ENCODE measurements at regions not wholly inside any gene's neighbourhood (a gene's known extent, or its start where the extent isn't known, plus 50 kb on each side); places are given as distances from the start of the nearest gene placed in this dataset.
"Not testable (repeated sequence)": the region's sequence is repeated elsewhere in the genome, so short reads cannot be mapped to it uniquely, and the experiment has no call there.

DNA sequence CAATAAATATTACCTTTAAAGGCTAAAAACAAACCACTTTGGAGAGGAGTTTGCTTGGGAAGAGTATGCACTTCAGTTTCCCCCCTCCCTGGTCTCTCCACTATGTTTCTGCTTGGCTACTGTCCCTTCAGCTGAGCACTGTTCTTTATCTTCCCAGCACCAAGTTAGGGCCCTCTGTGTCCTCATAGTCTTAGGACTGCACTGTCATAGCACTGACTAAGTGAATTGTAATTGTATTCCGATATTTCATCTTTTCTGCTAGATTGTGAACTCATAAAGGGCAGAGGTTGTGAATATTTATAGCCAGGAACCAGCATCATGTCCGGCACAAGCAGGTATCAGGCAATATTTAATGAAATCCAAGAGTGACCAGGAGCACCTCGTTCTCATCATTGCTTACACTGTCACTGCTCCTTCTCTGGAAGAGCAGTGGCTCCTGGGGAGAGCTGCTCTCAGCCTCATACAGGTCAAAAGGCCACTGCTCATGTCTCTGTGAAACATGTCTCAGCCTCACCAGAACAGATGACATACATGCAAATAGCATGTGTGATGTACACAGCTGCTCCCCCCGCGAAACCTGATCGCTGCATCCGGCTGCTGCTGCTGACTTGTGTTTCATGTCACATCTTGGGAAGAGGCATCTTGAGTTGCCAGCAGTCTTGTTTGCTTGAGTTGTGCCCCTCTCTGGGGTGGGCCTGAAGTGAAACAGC lies 279.7 kb upstream of the MSX2 start:
- DNase-seq (ENCODE audit: low spot score) = no peak
- in situ Hi-C loops (cut with HindIII; ENCODE audit: low sequenced_read_pairs) = no loop called here

DNA sequence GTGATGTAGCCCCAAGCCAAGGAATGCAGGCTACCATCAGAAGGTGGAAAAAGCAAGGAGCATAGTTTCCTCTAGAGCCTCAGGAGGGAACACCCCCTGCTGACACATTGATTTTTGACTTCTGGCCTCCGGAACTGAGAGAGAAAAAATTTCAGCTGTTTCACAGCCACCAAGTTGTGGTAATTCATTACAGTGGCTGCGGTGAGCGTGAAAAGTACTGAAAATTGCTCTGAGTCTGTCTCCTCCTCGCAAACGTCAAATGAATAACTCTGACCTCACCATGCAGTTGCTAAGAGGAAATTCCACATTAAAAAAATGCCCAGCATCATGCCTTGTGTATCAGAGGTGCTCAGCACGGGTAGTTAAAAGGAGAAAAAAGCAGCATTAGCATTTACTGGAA lies 277.9 kb upstream of the MSX2 start:
- DNase-seq (ENCODE audit: low spot score) = no peak
- in situ Hi-C loops (cut with HindIII; ENCODE audit: low sequenced_read_pairs) = no loop called here

DNA sequence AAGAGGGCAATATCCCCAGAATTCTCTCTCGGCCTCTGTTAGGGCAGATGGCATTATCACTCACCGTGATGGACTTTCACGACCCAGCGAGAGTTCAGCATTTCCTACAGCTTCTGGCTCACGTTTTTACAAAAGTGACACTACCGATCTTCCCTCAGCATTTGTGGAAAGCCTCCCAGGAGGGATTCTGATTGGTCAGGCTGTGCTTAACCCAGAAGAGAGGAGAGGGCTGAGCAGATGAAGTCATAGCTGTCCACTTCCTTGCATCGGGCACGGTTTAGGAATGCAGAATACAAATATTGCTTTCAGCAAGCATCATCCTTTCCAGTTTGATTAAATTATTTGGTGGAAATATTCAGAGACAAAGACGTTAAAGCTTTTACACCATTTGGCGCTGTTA lies 277.4 kb upstream of the MSX2 start:
- in situ Hi-C loops (cut with HindIII; ENCODE audit: low sequenced_read_pairs) = no loop called here

DNA sequence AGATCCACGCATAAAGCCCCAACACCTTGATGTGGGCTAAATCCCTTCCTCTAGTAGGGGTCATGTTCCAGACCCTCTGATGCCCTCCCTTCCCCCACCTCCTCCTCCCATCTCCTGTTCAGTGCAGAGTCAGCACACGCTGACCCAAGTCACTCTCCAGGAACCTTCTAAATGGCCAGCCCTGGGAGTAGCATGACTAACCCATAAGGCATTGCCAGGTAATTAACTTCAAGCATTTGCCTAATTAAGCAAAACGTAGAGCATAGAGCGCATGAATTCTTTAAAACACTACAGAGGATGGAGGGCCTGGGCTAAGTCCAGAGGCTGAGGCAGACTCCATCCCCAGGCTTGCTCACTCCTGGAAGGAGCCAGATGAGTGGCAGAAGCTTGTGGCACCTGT lies 276.3 kb upstream of the MSX2 start:
- in situ Hi-C loops (cut with HindIII; ENCODE audit: low sequenced_read_pairs) = no loop called here
- no peak for DNase-seq (ENCODE audit: low spot score)

More for the DNA sequence above, 277.4 kb upstream of the MSX2 start:
- DNase-seq (ENCODE audit: low spot score) = no peak

DNA sequence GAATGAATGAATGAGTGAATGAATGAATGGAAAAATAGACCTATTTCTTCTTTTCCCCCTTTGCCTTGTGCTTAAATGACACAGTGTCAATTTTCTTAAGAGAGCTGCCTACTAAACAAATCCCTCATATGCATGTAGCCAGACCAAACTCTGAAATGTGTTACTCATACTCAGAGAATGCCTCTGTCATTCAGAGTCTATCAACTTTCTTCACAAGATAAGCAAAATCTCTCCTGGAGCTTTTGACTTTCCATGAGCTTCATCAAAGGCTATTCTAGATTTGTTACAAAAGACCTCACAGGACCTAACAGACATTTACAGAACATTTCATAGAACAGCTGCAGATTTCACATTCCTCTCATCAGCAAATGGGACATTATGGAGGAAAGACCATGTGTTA lies 275.7 kb upstream of the MSX2 start:
- no peak for DNase-seq (ENCODE audit: low spot score)
- in situ Hi-C loops (cut with HindIII; ENCODE audit: low sequenced_read_pairs) = no loop called here

GRCh38 chr5:174453690-174454089 lies 270.7 kb upstream of the MSX2 start:
- no peak for DNase-seq (ENCODE audit: low spot score)
- in situ Hi-C loops (cut with HindIII; ENCODE audit: low sequenced_read_pairs) = no loop called here

- in situ Hi-C loops (cut with HindIII; ENCODE audit: low sequenced_read_pairs) = no loop called here
- DNase-seq (ENCODE audit: low spot score) = no peak
Observed at GRCh38 chr5:174454464-174454863, 269.9 kb upstream of the MSX2 start.

GRCh38 chr5:174454890-174455289 lies 269.5 kb upstream of the MSX2 start:
- no peak for DNase-seq (ENCODE audit: low spot score)
- in situ Hi-C loops (cut with HindIII; ENCODE audit: low sequenced_read_pairs) = no loop called here

GRCh38 chr5:174455301-174455700 lies 269.1 kb upstream of the MSX2 start:
- DNase-seq (ENCODE audit: low spot score) = no peak
- in situ Hi-C loops (cut with HindIII; ENCODE audit: low sequenced_read_pairs) = no loop called here

DNA sequence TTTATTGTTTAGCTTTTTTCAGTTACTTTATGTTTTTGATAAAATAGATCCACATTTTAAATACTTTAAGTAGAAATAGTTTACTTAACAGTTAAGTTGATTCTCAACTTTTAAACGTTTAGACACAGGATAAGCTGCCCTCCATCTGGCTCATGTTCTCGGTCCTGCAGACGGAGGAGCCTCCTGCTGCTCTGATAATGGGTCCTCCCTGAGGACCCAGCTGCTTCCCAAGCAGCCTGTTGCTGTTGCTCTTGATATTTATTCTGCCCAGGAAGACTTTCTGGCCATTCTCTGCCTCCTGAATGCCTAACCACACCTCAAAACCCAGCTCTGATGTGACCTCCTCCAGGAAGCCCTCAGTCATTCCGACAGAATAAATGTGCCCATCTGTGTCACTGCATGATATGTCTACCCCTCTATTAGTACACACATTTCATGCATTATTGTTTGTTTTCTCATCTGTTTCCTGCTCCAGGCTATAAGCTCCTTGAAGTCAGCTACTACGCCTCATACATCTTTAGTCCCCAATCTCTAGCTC lies 267.2 kb upstream of the MSX2 start:
- in situ Hi-C loops (cut with HindIII; ENCODE audit: low sequenced_read_pairs) = no loop called here

GRCh38 chr5:174459071-174459702 lies 265.2 kb upstream of the MSX2 start:
- in situ Hi-C loops (cut with HindIII; ENCODE audit: low sequenced_read_pairs) = no loop called here
- no peak for DNase-seq (ENCODE audit: low spot score)

More for the DNA sequence above, 267.2 kb upstream of the MSX2 start:
- DNase-seq (ENCODE audit: low spot score) = no peak

DNA sequence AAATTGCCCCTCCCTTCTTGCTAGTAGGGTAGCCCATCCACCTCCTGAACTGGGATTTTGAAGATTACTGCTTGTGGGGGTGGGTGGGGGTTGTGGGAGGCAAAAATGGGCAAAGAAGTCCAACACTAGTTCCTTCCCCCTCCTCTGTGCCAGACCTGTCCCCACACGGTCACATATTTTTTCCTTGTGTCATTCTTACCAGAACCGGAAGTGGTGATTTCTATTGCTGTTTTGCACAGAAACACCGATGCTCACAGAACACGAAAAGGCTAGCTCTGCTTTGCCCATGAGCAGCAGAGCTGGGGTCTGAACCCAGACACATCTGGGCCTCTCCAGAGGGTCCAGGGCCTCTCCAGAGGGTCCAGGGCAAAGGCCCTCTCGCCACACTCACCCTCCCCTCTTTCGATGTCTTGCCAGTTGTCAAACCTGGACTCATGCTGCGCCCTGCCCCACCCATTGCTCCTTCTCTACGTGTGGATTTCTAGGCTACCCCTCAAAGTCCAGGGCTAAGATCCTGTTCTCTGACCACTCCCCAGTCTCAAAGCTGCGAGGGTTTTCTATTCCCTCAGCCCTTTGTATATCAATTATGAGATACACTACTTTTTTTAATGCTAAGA lies 264.4 kb upstream of the MSX2 start:
- DNase-seq (ENCODE audit: low spot score) = no peak
- in situ Hi-C loops (cut with HindIII; ENCODE audit: low sequenced_read_pairs) = no loop called here

- in situ Hi-C loops (cut with HindIII; ENCODE audit: low sequenced_read_pairs) = no loop called here
Observed at GRCh38 chr5:174462129-174462528, 262.3 kb upstream of the MSX2 start.

GRCh38 chr5:174464504-174465165 lies 259.7 kb upstream of the MSX2 start:
- in situ Hi-C loops (cut with HindIII; ENCODE audit: low sequenced_read_pairs) = no loop called here
- no peak for DNase-seq (ENCODE audit: low spot score)

More at GRCh38 chr5:174462129-174462528, 262.3 kb upstream of the MSX2 start:
- DNase-seq (ENCODE audit: low spot score) = no peak

DNA sequence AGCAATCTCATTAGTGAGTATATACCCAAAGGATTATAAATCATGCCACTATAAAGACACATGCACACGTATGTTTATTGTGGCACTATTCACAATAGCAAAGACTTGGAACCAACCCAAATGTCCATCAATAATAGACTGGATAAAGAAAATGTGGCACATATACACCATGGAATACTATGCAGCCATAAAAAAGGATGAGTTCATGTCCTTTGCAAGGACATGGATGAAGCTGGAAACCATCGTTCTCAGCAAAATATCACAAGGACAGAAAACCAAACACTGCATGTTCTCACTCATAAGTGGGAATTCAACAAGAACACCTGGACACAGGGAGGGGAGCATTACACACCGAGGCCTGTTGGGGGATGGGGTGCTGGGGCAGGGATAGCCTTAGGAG lies 252.9 kb upstream of the MSX2 start:
- in situ Hi-C loops (cut with HindIII; ENCODE audit: low sequenced_read_pairs); DNase-seq (ENCODE audit: low spot score): not testable (repeated sequence)

DNA sequence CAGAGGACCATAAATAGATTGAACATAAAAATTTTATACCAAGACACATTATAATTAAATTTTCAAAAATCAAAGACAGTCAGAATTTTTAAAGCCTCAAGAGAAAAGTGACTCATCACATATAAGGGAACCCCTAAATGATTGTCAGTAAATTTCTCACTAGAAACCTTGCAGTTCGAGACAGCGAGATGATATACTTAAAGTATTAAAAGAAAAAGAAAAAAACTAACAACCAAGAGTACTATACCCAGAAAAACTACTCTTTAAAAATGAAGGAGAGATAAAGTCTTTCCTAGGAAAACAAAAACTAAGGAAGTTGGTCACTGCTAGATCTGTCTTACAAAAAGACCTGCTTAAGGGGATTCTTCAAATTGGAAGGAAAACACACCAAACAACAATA lies 251.4 kb upstream of the MSX2 start:
- no peak for DNase-seq (ENCODE audit: low spot score)
- in situ Hi-C loops (cut with HindIII; ENCODE audit: low sequenced_read_pairs) = no loop called here

- DNase-seq (ENCODE audit: low spot score); in situ Hi-C loops (cut with HindIII; ENCODE audit: low sequenced_read_pairs): not testable (repeated sequence)
Observed at GRCh38 chr5:174476001-174476400, 248.4 kb upstream of the MSX2 start.

DNA sequence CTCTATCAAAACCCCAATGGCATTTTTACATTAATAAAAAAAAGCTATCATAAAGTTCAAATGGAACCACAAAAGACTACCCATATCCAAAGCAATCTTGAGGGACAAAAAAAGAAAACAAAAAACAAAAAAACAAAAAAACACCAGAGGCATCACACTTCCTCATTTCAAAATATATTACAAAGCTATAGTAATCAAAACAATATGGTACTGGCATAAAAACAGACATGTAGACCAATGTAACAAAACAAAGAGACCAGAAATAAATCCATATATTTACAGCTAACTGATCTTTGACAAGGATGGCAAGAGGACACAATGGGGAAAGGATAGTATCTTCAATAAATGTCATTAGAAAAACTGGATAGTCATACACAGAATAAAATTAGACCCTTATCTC lies 245.1 kb upstream of the MSX2 start:
- in situ Hi-C loops (cut with HindIII; ENCODE audit: low sequenced_read_pairs) = no loop called here
- no peak for DNase-seq (ENCODE audit: low spot score)

GRCh38 chr5:174481737-174482136 lies 242.6 kb upstream of the MSX2 start:
- no peak for DNase-seq (ENCODE audit: low spot score)
- in situ Hi-C loops (cut with HindIII; ENCODE audit: low sequenced_read_pairs) = no loop called here

- in situ Hi-C loops (cut with HindIII; ENCODE audit: low sequenced_read_pairs) = no loop called here
Observed at GRCh38 chr5:174482607-174483024, 241.8 kb upstream of the MSX2 start.

More at GRCh38 chr5:174482607-174483024, 241.8 kb upstream of the MSX2 start:
- DNase-seq (ENCODE audit: low spot score) = no peak

Measured in G401 (cell line).